ENCODE measurements at regions not wholly inside any gene's neighbourhood (a gene's known extent, or its start where the extent isn't known, plus 50 kb on each side); places are given as distances from the start of the nearest gene placed in this dataset.
A peak's percentile ranks its signal among the peaks of the same experiment; 100 is the strongest.
"Not testable (repeated sequence)": the region's sequence is repeated elsewhere in the genome, so short reads cannot be mapped to it uniquely, and the experiment has no call there.

GRCh38 chr18:22297008-22297407 is 120.7 kb downstream of the CTAGE1 start:
- no peak for ATAC-seq (ENCODE audit: poor library complexity)
- DNase-seq: no peak
- intact Hi-C loops (cut with DNase I): no loop called here

- DNase-seq (no peak), ATAC-seq (ENCODE audit: poor library complexity) (no peak)
- intact Hi-C loops (cut with DNase I): no loop called here
Measured at GRCh38 chr18:22296304-22296703, 121.4 kb downstream of the CTAGE1 start.

GRCh38 chr18:22293417-22293816 is 124.0 kb downstream of the GATA6 start:
- DNase-seq: no peak
- ATAC-seq (ENCODE audit: poor library complexity): no peak
- intact Hi-C loops (cut with DNase I): no loop called here

DNA sequence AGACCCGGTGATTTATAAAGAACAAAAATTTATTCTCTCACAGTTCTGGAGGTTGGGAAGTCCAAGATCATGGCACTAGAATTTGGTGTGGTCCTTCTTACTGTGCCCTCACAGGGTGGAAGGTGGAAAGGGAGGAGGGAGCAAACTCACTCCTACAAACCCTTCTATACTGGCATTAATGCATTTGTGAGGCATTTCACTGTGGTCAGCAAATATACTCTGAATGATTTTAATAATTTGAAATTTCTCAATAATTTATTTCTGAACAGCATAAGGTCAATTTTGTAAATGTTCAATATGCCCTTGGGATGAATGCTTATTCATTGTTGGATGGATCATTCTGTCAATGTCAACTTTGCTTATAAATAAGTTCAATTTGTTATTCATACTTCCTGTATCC is 120.6 kb downstream of the GATA6 start:
- ATAC-seq (ENCODE audit: poor library complexity) (no peak), DNase-seq (no peak)
- intact Hi-C loops (cut with DNase I): no loop called here

DNA sequence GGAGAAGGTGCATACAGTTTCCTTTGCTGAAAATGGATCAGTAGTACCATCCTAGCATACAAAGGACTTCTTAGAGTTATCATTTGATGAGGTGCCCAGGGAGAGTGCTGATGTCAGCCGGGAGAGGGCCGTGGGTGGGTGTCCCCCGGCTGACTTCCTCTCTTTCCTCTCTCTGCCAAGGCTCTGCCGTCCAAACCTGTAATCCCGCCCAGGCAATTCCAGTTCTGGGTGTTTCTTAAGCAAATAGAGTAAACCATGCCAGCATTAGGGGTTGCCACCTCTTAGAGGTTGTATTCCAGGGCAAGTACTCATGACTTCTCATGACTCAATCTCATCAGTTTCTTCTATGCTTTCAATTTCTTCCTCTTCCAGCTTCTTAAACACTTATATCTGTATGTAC is 117.2 kb downstream of the GATA6 start:
- DNase-seq (no peak), ATAC-seq (ENCODE audit: poor library complexity) (peak; percentile 68)
- intact Hi-C loops (cut with DNase I): no loop called here

- ATAC-seq (ENCODE audit: poor library complexity): peak; percentile 36
- intact Hi-C loops (cut with DNase I): no loop called here
- DNase-seq: no peak
Measured at GRCh38 chr18:22285361-22286140, 116.2 kb downstream of the GATA6 start.

DNA sequence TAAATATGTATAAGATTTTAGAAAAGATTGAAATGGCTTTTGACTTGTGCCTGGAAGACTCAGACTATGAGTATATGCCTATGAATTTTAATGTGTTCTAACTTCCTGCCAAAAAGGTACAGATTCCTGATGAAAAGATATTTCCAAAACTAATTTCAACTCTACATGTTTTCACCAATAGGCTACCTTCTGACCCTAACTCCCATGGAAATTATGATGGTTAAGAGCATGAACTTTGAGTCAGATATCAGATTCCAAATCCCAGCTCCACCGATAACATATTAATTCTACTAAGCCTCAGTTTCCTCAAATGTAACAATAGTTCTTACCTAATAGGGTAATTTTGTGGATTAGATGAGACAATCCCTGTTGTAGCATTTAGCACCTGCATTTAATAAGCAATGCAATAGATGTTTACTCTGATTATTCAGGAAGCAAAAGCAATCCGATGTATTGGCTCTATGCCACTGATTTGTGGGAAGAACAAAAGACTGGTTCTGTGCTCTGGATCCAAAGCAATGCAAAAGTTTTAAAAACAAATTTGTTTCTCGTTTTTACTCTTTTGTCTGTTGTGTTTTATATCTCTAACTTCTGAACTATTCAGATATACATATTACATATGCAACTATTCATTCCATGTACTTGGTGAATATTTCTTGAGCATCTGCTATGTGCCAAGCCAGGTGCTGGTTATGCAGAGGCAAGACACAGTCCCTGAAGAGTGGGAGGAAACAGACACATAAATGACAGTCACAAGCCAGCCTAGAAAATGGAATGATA is 115.4 kb downstream of the GATA6 start:
- ATAC-seq (ENCODE audit: poor library complexity) (no peak), DNase-seq (no peak)
- intact Hi-C loops (cut with DNase I): no loop called here

GRCh38 chr18:22283855-22284254 is 114.5 kb downstream of the GATA6 start:
- ATAC-seq (ENCODE audit: poor library complexity); intact Hi-C loops (cut with DNase I); DNase-seq: not testable (repeated sequence)

- DNase-seq (no peak), ATAC-seq (ENCODE audit: poor library complexity) (no peak)
- intact Hi-C loops (cut with DNase I): no loop called here
Measured at GRCh38 chr18:22283397-22283796, 114.0 kb downstream of the GATA6 start.

- intact Hi-C loops (cut with DNase I): no loop called here
Measured at GRCh38 chr18:22283116-22283395, 113.7 kb downstream of the GATA6 start.

GRCh38 chr18:22282311-22283115 is 113.1 kb downstream of the GATA6 start:
- DNase-seq (no peak), ATAC-seq (ENCODE audit: poor library complexity) (no peak)
- intact Hi-C loops (cut with DNase I): no loop called here

More at GRCh38 chr18:22283116-22283395, 113.7 kb downstream of the GATA6 start:
- DNase-seq (no peak), ATAC-seq (ENCODE audit: poor library complexity) (no peak)

- no peak for DNase-seq
- no peak for ATAC-seq (ENCODE audit: poor library complexity)
- intact Hi-C loops (cut with DNase I): no loop called here
Measured at GRCh38 chr18:22280453-22280750, 111.0 kb downstream of the GATA6 start.

- intact Hi-C loops (cut with DNase I): loop anchor here (5.0 kb wide), 1 partner anchor 187 kb away; no protein-coding TSS in a partner anchor
Measured at GRCh38 chr18:22279741-22280452, 110.5 kb downstream of the GATA6 start.

DNA sequence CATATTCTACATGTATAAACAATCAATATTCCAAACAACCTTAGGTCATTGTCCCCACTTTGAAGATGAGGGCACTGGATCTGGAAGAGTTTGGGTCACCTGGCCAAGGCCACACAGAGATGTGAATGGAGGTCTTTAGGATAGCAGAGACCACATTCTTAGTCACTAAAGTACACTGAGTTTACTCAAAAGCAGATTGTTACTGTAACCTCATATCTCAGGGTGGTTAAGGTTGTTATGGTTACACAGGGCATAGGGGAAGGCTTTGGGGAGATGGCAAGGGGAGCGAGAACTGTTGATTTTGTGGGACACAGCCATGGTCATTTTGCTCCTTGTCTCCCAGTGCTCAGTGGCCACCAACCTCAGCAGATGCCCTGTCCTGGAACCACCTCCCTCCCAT is 109.4 kb downstream of the GATA6 start:
- intact Hi-C loops (cut with DNase I): loop anchor here (5.0 kb wide), 1 partner anchor 189 kb away; no protein-coding TSS in a partner anchor
- DNase-seq (no peak), ATAC-seq (ENCODE audit: poor library complexity) (no peak)

More at GRCh38 chr18:22279741-22280452, 110.5 kb downstream of the GATA6 start:
- no peak for ATAC-seq (ENCODE audit: poor library complexity)
- DNase-seq: no peak

GRCh38 chr18:22277758-22278157 is 108.4 kb downstream of the GATA6 start:
- ATAC-seq (ENCODE audit: poor library complexity): peak; percentile 90
- peak; percentile 85 for DNase-seq
- intact Hi-C loops (cut with DNase I): loop anchor here (5.0 kb wide), 1 partner anchor 190 kb away; no protein-coding TSS in a partner anchor

GRCh38 chr18:22276334-22276713 is 106.9 kb downstream of the GATA6 start:
- intact Hi-C loops (cut with DNase I): loop anchor here (5.0 kb wide), 1 partner anchor 191 kb away; no protein-coding TSS in a partner anchor
- ATAC-seq (ENCODE audit: poor library complexity) (peak; percentile 35), DNase-seq (no peak)

- intact Hi-C loops (cut with DNase I): loop anchor here (5.0 kb wide), 1 partner anchor 191 kb away; no protein-coding TSS in a partner anchor
- DNase-seq (no peak), ATAC-seq (ENCODE audit: poor library complexity) (peak; percentile 32)
Measured at GRCh38 chr18:22275706-22276333, 106.4 kb downstream of the GATA6 start.

All from Right ventricle myocardium superior (tissue), 1 donor.